Naive thymus-derived CD4-positive, alpha-beta T cell (primary cell): ENCODE measurements at regions not wholly inside any gene's neighbourhood (a gene's known extent, or its start where the extent isn't known, plus 50 kb on each side); places are given as distances from the start of the nearest gene placed in this dataset.

Experiments used
- ATAC-seq: fragments of 150-1000 bp; cut with Tn5 transposase; 2 replicates; pipeline ENCODE4 v1.10.0; 2021; ENCODE audit warnings: mild to moderate bottlenecking, moderate library complexity
- CTCF ChIA-PET: fragments of 350-600 bp; sonication (Branson Sonifier 250); formaldehyde crosslinking; loops from one replicate; lab custom pipeline; 2021; ENCODE audit warnings: antibody characterized with exemption; lab: Charles Lee
- POLR2A ChIA-PET: fragments of 350-600 bp; sonication (Branson Sonifier 250); formaldehyde crosslinking; loops from one replicate; lab custom pipeline; 2021; ENCODE audit warnings: antibody characterized with exemption, inconsistent platforms; lab: Charles Lee
- DNase-seq, 9 donors: peaks; one replicate each; pipeline versions ENCODE4 v3.0.0 to v3.0.0-alpha.2; 2020 to 2022; ENCODE audit warnings: mixed read lengths in 1 of 9
- H3K27ac ChIP-seq: one replicate; pipeline ENCODE4 v1.7.0; 2013; ENCODE audit warnings: mild to moderate bottlenecking, low read depth, low read length, moderate library complexity
- H3K27me3 ChIP-seq, 2 donors: one replicate each; pipeline ENCODE4 v1.7.0; 2013; ENCODE audit warnings: low read length in 2 of 2, mild to moderate bottlenecking in 2 of 2, moderate library complexity in 2 of 2; ENCODE audit not compliant: control insufficient read depth in 2 of 2, insufficient read depth in 2 of 2
- H3K36me3 ChIP-seq, 3 experiments: 1 replicate in 2 of 3; 2 replicates in 1 of 3; pipeline ENCODE4 v1.7.0; 2013; ENCODE audit warnings: low read length in 3 of 3, mild to moderate bottlenecking in 3 of 3, moderate library complexity in 1 of 3; ENCODE audit not compliant: insufficient read depth in 3 of 3, control insufficient read depth in 2 of 3
- H3K4me1 ChIP-seq, 2 donors: one replicate each; pipeline ENCODE4 v1.7.0; 2013; ENCODE audit warnings: low read length in 2 of 2, mild to moderate bottlenecking in 2 of 2, moderate library complexity in 1 of 2; ENCODE audit not compliant: control insufficient read depth in 2 of 2, insufficient read depth in 2 of 2
- H3K4me3 ChIP-seq: 2 replicates; pipeline ENCODE4 v1.7.0; 2013; ENCODE audit warnings: mild to moderate bottlenecking, low read length
- H3K9me3 ChIP-seq, 3 experiments: 1 replicate in 2 of 3; 2 replicates in 1 of 3; pipeline ENCODE4 v1.7.0; 2013; ENCODE audit warnings: low read length in 3 of 3; ENCODE audit not compliant: control insufficient read depth in 2 of 3
- H3K27ac Mint-ChIP-seq, 9 donors: one replicate each; pipeline ENCODE4 v1.8.0; 2020 to 2022; ENCODE audit warnings: mixed read lengths in 9 of 9, mild to moderate bottlenecking in 8 of 9, moderate library complexity in 5 of 9, inconsistent platforms in 2 of 9
- H3K27me3 Mint-ChIP-seq, 5 donors: one replicate each; pipeline ENCODE4 v1.8.0; 2021 to 2022; ENCODE audit warnings: mixed read lengths in 5 of 5, mild to moderate bottlenecking in 1 of 5
- H3K36me3 Mint-ChIP-seq, 5 donors: one replicate each; pipeline ENCODE4 v1.8.0; 2020 to 2022; ENCODE audit warnings: mixed read lengths in 5 of 5, mild to moderate bottlenecking in 3 of 5, inconsistent platforms in 1 of 5
- H3K4me1 Mint-ChIP-seq, 7 donors: one replicate each; pipeline ENCODE4 v1.8.0; 2020 to 2022; ENCODE audit warnings: mixed read lengths in 7 of 7, mild to moderate bottlenecking in 3 of 7, inconsistent platforms in 1 of 7
- H3K4me3 Mint-ChIP-seq, 10 donors: one replicate each; pipeline ENCODE4 v1.8.0; 2020 to 2022; ENCODE audit warnings: mild to moderate bottlenecking in 10 of 10, mixed read lengths in 10 of 10, moderate library complexity in 6 of 10, inconsistent platforms in 2 of 10
- H3K9me3 Mint-ChIP-seq, 11 donors: one replicate each; pipeline ENCODE4 v1.8.0; 2020 to 2022; ENCODE audit warnings: mixed read lengths in 11 of 11, mild to moderate bottlenecking in 4 of 11, inconsistent platforms in 1 of 11, moderate library complexity in 1 of 11
- intact Hi-C, 2 donors: fragments of 100-400 bp; cut with micrococcal nuclease; formaldehyde crosslinking; loops; one replicate each; pipeline ENCODE4 v1.15.1; 2023

- Mint-ChIP-seq H3K27me3 (peaks cover 0 to 1% (median 0%) of the 10 kb centered on the region in 5 donors), H3K27ac (peak overlapping the region in 2 of 9 donors; percentile 34 to 59), H3K4me3 (no peak overlapping the region), H3K9me3 (peaks cover 0 to 27% (median 7%) of the 10 kb centered on the region in 11 donors), H3K36me3 (peaks cover 3 to 21% (median 13%) of the 10 kb centered on the region in 5 donors), H3K4me1 (peaks cover 0 to 27% (median 21%) of the 10 kb centered on the region in 7 donors)
- Histone ChIP-seq H3K4me1 (no peaks in the 10 kb centered on the region), H3K27me3 (no peaks in the 10 kb centered on the region), H3K36me3 (no peaks in the 10 kb centered on the region), H3K27ac (no peak overlapping the region), H3K9me3 (no peaks in the 10 kb centered on the region), H3K4me3 (no peak overlapping the region)
- intact Hi-C loops: no loop called here
- ChIA-PET POLR2A (no interaction called here), CTCF (no interaction called here)
- ATAC-seq (no peak), DNase-seq (no peak)
These were observed 139.0 kb downstream of the ZFP36L2 start for GRCh38 chr2:43087413-43087812.

DNA sequence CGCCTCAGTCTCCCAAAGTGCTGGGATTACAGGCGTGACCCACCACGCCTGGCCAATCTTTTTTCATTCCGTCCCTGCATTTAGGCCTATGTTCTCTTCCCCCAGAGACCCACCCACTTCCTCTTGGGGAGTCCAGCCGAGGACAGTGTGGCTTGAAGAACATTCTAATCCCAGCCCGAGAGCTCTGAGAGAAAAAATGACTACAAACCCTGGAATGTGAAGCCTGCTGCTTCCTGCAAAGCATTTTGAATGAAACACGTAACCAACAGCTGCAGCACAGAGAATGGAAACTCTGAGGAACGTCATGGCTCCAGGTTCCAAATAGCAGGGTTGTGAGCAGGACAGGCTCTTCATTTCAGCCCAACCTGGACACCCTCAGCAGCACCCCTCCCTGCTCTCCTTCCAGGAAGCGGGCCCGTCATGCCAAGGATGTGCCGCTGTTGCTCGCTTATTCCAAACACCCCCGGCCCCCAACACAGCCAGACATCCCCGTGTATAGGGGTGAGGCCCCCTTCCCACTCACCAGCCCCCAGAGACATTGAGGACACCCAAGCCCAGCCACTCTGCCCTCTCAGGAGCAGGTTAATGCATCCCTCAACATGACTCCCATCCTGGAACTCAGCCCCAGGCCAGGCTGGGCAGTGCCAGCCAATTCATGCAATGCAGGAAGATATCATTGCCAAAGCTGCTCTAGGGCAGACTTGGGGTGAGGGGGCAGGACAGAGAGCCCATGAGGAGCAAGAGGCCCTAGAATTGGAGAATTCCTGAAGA, 139.8 kb downstream of the ZFP36L2 start:
- Mint-ChIP-seq H3K36me3 (peaks cover 3 to 17% (median 13%) of the 10 kb centered on the region in 5 donors), H3K4me1 (peaks cover 2 to 27% (median 24%) of the 10 kb centered on the region in 7 donors), H3K27me3 (peaks cover 0 to 1% (median 0%) of the 10 kb centered on the region in 5 donors), H3K9me3 (peaks cover 0 to 22% (median 7%) of the 10 kb centered on the region in 11 donors), H3K4me3 (no peak overlapping the region), H3K27ac (peak overlapping the region in 2 of 9 donors; percentile 49 to 60)
- no peak for ATAC-seq
- Histone ChIP-seq H3K4me1 (no peaks in the 10 kb centered on the region), H3K27me3 (no peaks in the 10 kb centered on the region), H3K27ac (no peak overlapping the region), H3K9me3 (no peaks in the 10 kb centered on the region), H3K4me3 (no peak overlapping the region), H3K36me3 (no peaks in the 10 kb centered on the region)
- intact Hi-C loops: no loop called here
- CTCF ChIA-PET: no interaction called here
- DNase-seq: no peak
- POLR2A ChIA-PET: no interaction called here

DNA sequence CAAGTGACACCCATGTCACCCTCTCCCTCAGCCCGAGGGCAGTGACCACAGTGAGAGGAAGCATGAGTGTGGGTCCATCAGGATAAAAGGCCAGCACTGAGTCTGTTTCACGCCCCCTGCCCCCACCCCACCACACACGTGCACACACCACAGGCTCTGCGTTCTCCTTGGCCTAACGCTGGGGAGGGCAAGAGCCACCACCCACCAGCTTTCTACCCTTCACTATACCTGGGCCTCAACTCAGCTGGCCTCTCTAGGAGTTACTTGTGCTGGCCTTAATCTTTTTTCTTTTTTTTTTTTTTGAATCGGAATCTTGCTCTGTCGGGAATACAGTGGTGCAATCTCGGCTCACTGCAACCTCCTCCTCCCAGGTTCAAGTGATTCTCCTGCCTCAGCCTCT, 140.5 kb downstream of the ZFP36L2 start:
- intact Hi-C loops: no loop called here
- H3K27me3 Mint-ChIP-seq: peaks cover 0 to 1% (median 0%) of the 10 kb centered on the region in 5 donors
- POLR2A ChIA-PET: no interaction called here
- H3K9me3 Mint-ChIP-seq: peaks cover 0 to 15% (median 6%) of the 10 kb centered on the region in 11 donors
- no peaks in the 10 kb centered on the region for H3K4me1 ChIP-seq
- peak overlapping the region in 1 of 9 donors; percentile 15 for H3K27ac Mint-ChIP-seq
- CTCF ChIA-PET: no interaction called here
- no peaks in the 10 kb centered on the region for H3K36me3 ChIP-seq
- peaks cover 3 to 15% (median 12%) of the 10 kb centered on the region in 5 donors for H3K36me3 Mint-ChIP-seq
- peak overlapping the region in 1 of 10 donors; percentile 27 for H3K4me3 Mint-ChIP-seq
- DNase-seq (no peak), ATAC-seq (no peak)
- no peak overlapping the region for H3K27ac ChIP-seq
- H3K4me3 ChIP-seq: no peak overlapping the region
- no peaks in the 10 kb centered on the region for H3K27me3 ChIP-seq
- H3K9me3 ChIP-seq: no peaks in the 10 kb centered on the region
- peaks cover 5 to 27% (median 26%) of the 10 kb centered on the region in 7 donors for H3K4me1 Mint-ChIP-seq

GRCh38 chr2:43085505-43085904, 140.9 kb downstream of the ZFP36L2 start:
- ChIA-PET POLR2A (no interaction called here), CTCF (no interaction called here)
- no peaks in the 10 kb centered on the region for H3K27me3 ChIP-seq
- Mint-ChIP-seq H3K4me3 (peak overlapping the region in 2 of 10 donors; percentile 2 to 27), H3K36me3 (peaks cover 3 to 11% (median 8%) of the 10 kb centered on the region in 5 donors), H3K27me3 (peaks cover 0 to 1% (median 0%) of the 10 kb centered on the region in 5 donors), H3K27ac (peak overlapping the region in 2 of 9 donors; percentile 15 to 67), H3K9me3 (peaks cover 0 to 11% (median 5%) of the 10 kb centered on the region in 11 donors), H3K4me1 (peaks cover 5 to 27% (median 26%) of the 10 kb centered on the region in 7 donors)
- intact Hi-C loops: no loop called here
- no peak overlapping the region for H3K4me3 ChIP-seq
- DNase-seq (no peak), ATAC-seq (no peak)
- no peaks in the 10 kb centered on the region for H3K4me1 ChIP-seq
- no peaks in the 10 kb centered on the region for H3K9me3 ChIP-seq
- no peaks in the 10 kb centered on the region for H3K36me3 ChIP-seq
- no peak overlapping the region for H3K27ac ChIP-seq

DNA sequence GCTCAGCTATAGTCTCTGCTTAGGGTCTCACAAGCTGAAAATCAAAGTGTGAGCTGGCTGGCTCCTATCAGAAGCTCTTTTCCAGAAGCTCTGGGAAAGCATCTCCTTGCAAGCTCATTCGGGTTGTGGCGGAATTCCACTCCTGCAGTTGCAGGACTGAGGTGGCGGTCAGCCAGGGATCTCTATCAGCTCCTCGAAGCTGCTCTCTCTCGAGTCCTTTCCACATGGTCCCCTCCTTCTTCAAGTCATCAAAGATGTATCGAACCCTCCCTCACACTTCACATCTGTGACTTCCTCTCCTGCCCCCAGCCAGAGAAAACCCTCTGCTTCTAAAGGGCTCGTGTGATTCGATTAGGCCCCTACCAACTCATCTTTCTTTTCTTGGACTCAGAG, 141.7 kb downstream of the ZFP36L2 start:
- no peaks in the 10 kb centered on the region for H3K9me3 ChIP-seq
- H3K27ac Mint-ChIP-seq: peak overlapping the region in 2 of 9 donors; percentile 1 to 32
- H3K4me1 Mint-ChIP-seq: peaks cover 9 to 35% (median 34%) of the 10 kb centered on the region in 7 donors
- no peak overlapping the region for H3K4me3 Mint-ChIP-seq
- H3K36me3 ChIP-seq: no peaks in the 10 kb centered on the region
- POLR2A ChIA-PET: no interaction called here
- H3K27me3 Mint-ChIP-seq: peaks cover 0 to 1% (median 0%) of the 10 kb centered on the region in 5 donors
- peaks cover 0 to 4% (median 3%) of the 10 kb centered on the region in 5 donors for H3K36me3 Mint-ChIP-seq
- H3K27ac ChIP-seq: no peak overlapping the region
- H3K4me1 ChIP-seq: no peaks in the 10 kb centered on the region
- H3K9me3 Mint-ChIP-seq: peaks cover 0 to 3% (median 0%) of the 10 kb centered on the region in 11 donors
- intact Hi-C loops: no loop called here
- H3K4me3 ChIP-seq: no peak overlapping the region
- CTCF ChIA-PET: no interaction called here
- DNase-seq: no peak
- H3K27me3 ChIP-seq: no peaks in the 10 kb centered on the region
- ATAC-seq: no peak

- Histone ChIP-seq H3K27me3 (no peaks in the 10 kb centered on the region), H3K4me1 (no peaks in the 10 kb centered on the region), H3K27ac (no peak overlapping the region), H3K36me3 (no peaks in the 10 kb centered on the region), H3K4me3 (no peak overlapping the region), H3K9me3 (no peaks in the 10 kb centered on the region)
- no peak for ATAC-seq
- no peak for DNase-seq
- Mint-ChIP-seq H3K9me3 (no peaks in the 10 kb centered on the region), H3K27me3 (peaks cover 0 to 1% (median 0%) of the 10 kb centered on the region in 5 donors), H3K4me3 (peak overlapping the region in 1 of 10 donors; percentile 12), H3K4me1 (peaks cover 9 to 38% (median 36%) of the 10 kb centered on the region in 7 donors), H3K27ac (peak overlapping the region in 3 of 9 donors; percentile 8 to 41 (median 34)), H3K36me3 (peaks cover 0 to 3% (median 0%) of the 10 kb centered on the region in 5 donors)
- intact Hi-C loops: no loop called here
- CTCF ChIA-PET: no interaction called here
- POLR2A ChIA-PET: interaction anchor here (0.9 kb wide), 1 partner anchor 50 kb away, joined by 3 read pairs; no protein-coding TSS in a partner anchor
These were observed 142.4 kb downstream of the ZFP36L2 start for GRCh38 chr2:43083710-43084698.
